Common myeloid progenitor, CD34-positive (primary cell): ENCODE measurements at regions not wholly inside any gene's neighbourhood (a gene's known extent, or its start where the extent isn't known, plus 50 kb on each side); places are given as distances from the start of the nearest gene placed in this dataset.

Source experiments
- CTCF ChIA-PET: fragments of 350-600 bp; sonication (Branson Sonifier 250); formaldehyde crosslinking; loops from one replicate; lab custom pipeline; 2021; ENCODE audit warnings: antibody characterized with exemption; lab: Charles Lee
- POLR2A ChIA-PET: fragments of 350-600 bp; sonication (Branson Sonifier 250); formaldehyde crosslinking; loops from one replicate; lab custom pipeline; 2021; ENCODE audit warnings: antibody characterized with exemption; lab: Charles Lee
- DNase-seq, 3 donors: peaks; one replicate each; pipeline versions ENCODE4 v3.0.0 to v3.0.0-alpha.2; 2013
- H3K27ac ChIP-seq, 2 experiments: 1 replicate in 1 of 2; 2 replicates in 1 of 2; pipeline ENCODE4 v1.7.0; 2013; ENCODE audit warnings: inconsistent platforms in 2 of 2, low read length in 2 of 2, mild to moderate bottlenecking in 2 of 2, low read depth in 1 of 2, moderate library complexity in 1 of 2; ENCODE audit not compliant: severe bottlenecking in 2 of 2, insufficient read depth in 1 of 2, poor library complexity in 1 of 2
- H3K27me3 ChIP-seq, 5 experiments: replicated peaks in 2 of 5; 1 replicate in 3 of 5; 2 replicates in 2 of 5; pipeline versions ENCODE4 v1.6.1 to v1.7.0; 2013; ENCODE audit warnings: low read length in 4 of 5, mild to moderate bottlenecking in 2 of 5, moderate library complexity in 2 of 5, inconsistent platforms in 1 of 5; ENCODE audit not compliant: insufficient read depth in 5 of 5, control insufficient read depth in 4 of 5
- H3K36me3 ChIP-seq, 4 experiments: 1 replicate in 2 of 4; 2 replicates in 2 of 4; pipeline versions ENCODE4 v1.6.1 to v1.7.0; 2013; ENCODE audit warnings: low read length in 3 of 4, control low read depth in 1 of 4, mild to moderate bottlenecking in 1 of 4; ENCODE audit not compliant: control insufficient read depth in 4 of 4, insufficient read depth in 4 of 4
- H3K4me1 ChIP-seq, 4 experiments: 1 replicate in 3 of 4; 2 replicates in 1 of 4; pipeline versions ENCODE4 v1.6.1 to v1.7.1; 2013; ENCODE audit warnings: low read length in 3 of 4, mild to moderate bottlenecking in 3 of 4, control low read depth in 1 of 4, inconsistent platforms in 1 of 4, moderate library complexity in 1 of 4; ENCODE audit not compliant: control insufficient read depth in 4 of 4, insufficient read depth in 4 of 4; ENCODE audit errors: control extremely low read depth in 1 of 4
- H3K4me3 ChIP-seq, 7 experiments: 1 replicate in 4 of 7; 2 replicates in 3 of 7; pipeline versions ENCODE4 v1.5.1 to v1.7.0; 2013; ENCODE audit warnings: mild to moderate bottlenecking in 7 of 7, low read length in 6 of 7, moderate library complexity in 6 of 7, inconsistent platforms in 2 of 7, low read depth in 2 of 7, control low read depth in 1 of 7; ENCODE audit not compliant: insufficient read depth in 4 of 7, control insufficient read depth in 1 of 7; ENCODE audit errors: extremely low read depth in 1 of 7
- H3K9me3 ChIP-seq, 5 experiments: 1 replicate in 4 of 5; 2 replicates in 1 of 5; pipeline versions ENCODE4 v1.6.1 to v1.7.1; 2013; ENCODE audit warnings: low read length in 4 of 5, mild to moderate bottlenecking in 2 of 5, inconsistent platforms in 1 of 5, low read depth in 1 of 5, moderate library complexity in 1 of 5; ENCODE audit not compliant: control insufficient read depth in 4 of 5, insufficient read depth in 2 of 5; ENCODE audit errors: control extremely low read depth in 1 of 5
- WGBS: methylation state at CpG from one replicate; pipeline ENCODE4 v1.1.5; 2013; ENCODE audit not compliant: insufficient coverage; 5-methylcytosine and 5-hydroxymethylcytosine counted together

- no peak for DNase-seq
- no peak overlapping the region for H3K4me3 ChIP-seq
- H3K36me3 ChIP-seq, result no peaks in the 10 kb centered on the region
- H3K4me1 ChIP-seq, result no peaks in the 10 kb centered on the region
- H3K9me3 ChIP-seq, result no peaks in the 10 kb centered on the region
- ChIA-PET POLR2A (interaction anchor here (0.5 kb wide), 1 partner anchor 104 kb away, joined by 3 read pairs; no protein-coding TSS in a partner anchor), CTCF (no interaction called here)
- H3K27ac ChIP-seq, result no peak overlapping the region
- H3K27me3 ChIP-seq, result no peaks in the 10 kb centered on the region
These were observed 619.8 kb upstream of the LCORL start for GRCh38 chr4:18641334-18641733.

- no peak for DNase-seq
- CTCF ChIA-PET, result interaction anchor here (0.9 kb wide), 1 partner anchor 8 kb away, joined by 4 read pairs; no protein-coding TSS in a partner anchor
- no peaks in the 10 kb centered on the region for H3K27me3 ChIP-seq
- WGBS, result 66% methylated on average over 2 of the region's 4 CpGs
- H3K36me3 ChIP-seq, result no peaks in the 10 kb centered on the region
- H3K9me3 ChIP-seq, result no peaks in the 10 kb centered on the region
- H3K4me3 ChIP-seq, result no peak overlapping the region
- H3K27ac ChIP-seq, result no peak overlapping the region
- no peaks in the 10 kb centered on the region for H3K4me1 ChIP-seq
- POLR2A ChIA-PET, result no interaction called here
These were observed 616.5 kb upstream of the LCORL start for GRCh38 chr4:18638031-18638430.

GRCh38 chr4:18636001-18636585 is 614.5 kb upstream of the LCORL start:
- H3K4me1 ChIP-seq, result no peaks in the 10 kb centered on the region
- no peaks in the 10 kb centered on the region for H3K36me3 ChIP-seq
- no peak for DNase-seq
- no peaks in the 10 kb centered on the region for H3K27me3 ChIP-seq
- no peak overlapping the region for H3K4me3 ChIP-seq
- no peak overlapping the region for H3K27ac ChIP-seq
- peaks cover 0 to under 1% (median 0%) of the 10 kb centered on the region in 5 experiments for H3K9me3 ChIP-seq
- 97% methylated on average over 4 of the region's 10 CpGs for WGBS
- CTCF ChIA-PET, result no interaction called here
- POLR2A ChIA-PET, result no interaction called here

- no peak overlapping the region for H3K27ac ChIP-seq
- no CpG with 5 or more reads among the region's 3 CpGs for WGBS
- H3K36me3 ChIP-seq, result no peaks in the 10 kb centered on the region
- CTCF ChIA-PET, result no interaction called here
- H3K27me3 ChIP-seq, result no peaks in the 10 kb centered on the region
- POLR2A ChIA-PET, result no interaction called here
- DNase-seq, result no peak
- no peaks in the 10 kb centered on the region for H3K4me1 ChIP-seq
- H3K9me3 ChIP-seq, result peaks cover 0 to 5% (median 2%) of the 10 kb centered on the region in 5 experiments
- no peak overlapping the region for H3K4me3 ChIP-seq
These were observed 614.0 kb upstream of the LCORL start for GRCh38 chr4:18635531-18635930.

- H3K9me3 ChIP-seq, result peaks cover 0 to 5% (median 2%) of the 10 kb centered on the region in 5 experiments
- no peaks in the 10 kb centered on the region for H3K27me3 ChIP-seq
- no peaks in the 10 kb centered on the region for H3K36me3 ChIP-seq
- no peak for DNase-seq
- ChIA-PET POLR2A (no interaction called here), CTCF (interaction anchor here (1.4 kb wide), 1 partner anchor 13 kb away, joined by 3 read pairs; no protein-coding TSS in a partner anchor)
- no peak overlapping the region for H3K27ac ChIP-seq
- no peak overlapping the region for H3K4me3 ChIP-seq
- no peaks in the 10 kb centered on the region for H3K4me1 ChIP-seq
These were observed 610.0 kb upstream of the LCORL start for GRCh38 chr4:18631586-18631985.

GRCh38 chr4:18630218-18631110 is 608.9 kb upstream of the LCORL start:
- 91% methylated on average over 25 of the region's 29 CpGs for WGBS
- no peak overlapping the region for H3K4me3 ChIP-seq
- DNase-seq, result no peak
- H3K36me3 ChIP-seq, result no peaks in the 10 kb centered on the region
- ChIA-PET POLR2A (no interaction called here), CTCF (interaction anchor here (1.6 kb wide), 1 partner anchor 8 kb away, joined by 4 read pairs; no protein-coding TSS in a partner anchor)
- H3K27ac ChIP-seq, result no peak overlapping the region
- no peaks in the 10 kb centered on the region for H3K4me1 ChIP-seq
- H3K9me3 ChIP-seq, result peaks cover 0 to 5% (median 2%) of the 10 kb centered on the region in 5 experiments
- no peaks in the 10 kb centered on the region for H3K27me3 ChIP-seq

- CTCF ChIA-PET, result no interaction called here
- no peak overlapping the region for H3K27ac ChIP-seq
- peaks cover 0 to 5% (median 2%) of the 10 kb centered on the region in 5 experiments for H3K9me3 ChIP-seq
- no peak for DNase-seq
- POLR2A ChIA-PET, result no interaction called here
- no peaks in the 10 kb centered on the region for H3K36me3 ChIP-seq
- WGBS, result 100% methylated on average over 1 of the region's 2 CpGs
- H3K4me3 ChIP-seq, result no peak overlapping the region
- no peaks in the 10 kb centered on the region for H3K4me1 ChIP-seq
- H3K27me3 ChIP-seq, result no peaks in the 10 kb centered on the region
These were observed 606.0 kb upstream of the LCORL start for GRCh38 chr4:18627447-18628005.
